Mesenchymal stem cell (in vitro differentiated cells and primary cell): ENCODE measurements at regions not wholly inside any gene's neighbourhood (a gene's known extent, or its start where the extent isn't known, plus 50 kb on each side); places are given as distances from the start of the nearest gene placed in this dataset.

Source experiments
- DNase-seq: peaks from one replicate; pipeline ENCODE4 v3.0.0-alpha.2; 2013
- H2AFZ ChIP-seq: one replicate; pipeline ENCODE4 v1.6.1; 2013; ENCODE audit warnings: low read depth, mild to moderate bottlenecking, control low read depth, inconsistent platforms, low read length, moderate library complexity
- H2AK5ac ChIP-seq: 2 replicates; pipeline ENCODE4 v1.6.1; 2013; ENCODE audit warnings: low read length, moderate library complexity, mild to moderate bottlenecking, inconsistent platforms; ENCODE audit not compliant: severe bottlenecking
- H2BK120ac ChIP-seq: one replicate; pipeline ENCODE4 v1.6.1; 2013; ENCODE audit warnings: low read depth, mild to moderate bottlenecking, inconsistent platforms, low read length, moderate library complexity
- H2BK12ac ChIP-seq, 2 experiments: one replicate each; pipeline ENCODE4 v1.6.1; 2013; ENCODE audit warnings: inconsistent platforms in 2 of 2, low read length in 2 of 2, mild to moderate bottlenecking in 2 of 2, moderate library complexity in 2 of 2, control low read depth in 1 of 2
- H2BK15ac ChIP-seq: one replicate; pipeline ENCODE4 v1.6.1; 2013; ENCODE audit warnings: mild to moderate bottlenecking, low read depth, inconsistent platforms; ENCODE audit not compliant: poor library complexity, severe bottlenecking
- H2BK5ac ChIP-seq: 2 replicates; pipeline ENCODE4 v1.6.1; 2013; ENCODE audit warnings: low read depth, mild to moderate bottlenecking, low read length, control low read depth, inconsistent platforms; ENCODE audit not compliant: poor library complexity, severe bottlenecking
- H3K14ac ChIP-seq, 2 experiments: one replicate each; pipeline ENCODE4 v1.6.1; 2013; ENCODE audit warnings: inconsistent platforms in 2 of 2, low read length in 2 of 2, control low read depth in 1 of 2, mild to moderate bottlenecking in 1 of 2, moderate library complexity in 1 of 2
- H3K18ac ChIP-seq, 2 experiments: one replicate each; pipeline ENCODE4 v1.6.1; 2013; ENCODE audit warnings: inconsistent platforms in 2 of 2, low read length in 2 of 2, control low read depth in 1 of 2, low read depth in 1 of 2, mild to moderate bottlenecking in 1 of 2
- H3K23ac ChIP-seq, 2 experiments: one replicate each; pipeline ENCODE4 v1.6.1; 2013; ENCODE audit warnings: inconsistent platforms in 2 of 2, low read length in 2 of 2, mild to moderate bottlenecking in 2 of 2, moderate library complexity in 2 of 2, control low read depth in 1 of 2
- H3K27ac ChIP-seq: 2 replicates; pipeline ENCODE4 v1.5.1; 2013; ENCODE audit warnings: mild to moderate bottlenecking, moderate library complexity, low read length, control low read depth, inconsistent platforms; ENCODE audit not compliant: poor library complexity, severe bottlenecking
- H3K27me3 ChIP-seq, 2 experiments: 2 replicates each; pipeline versions ENCODE4 v1.6.1 to v1.7.0; 2013; ENCODE audit warnings: low read length in 2 of 2, mild to moderate bottlenecking in 2 of 2, moderate library complexity in 2 of 2, control low read depth in 1 of 2, inconsistent platforms in 1 of 2; ENCODE audit not compliant: control insufficient read depth in 1 of 2, insufficient read depth in 1 of 2
- H3K36me3 ChIP-seq, 2 experiments: 2 replicates each; pipeline versions ENCODE4 v1.6.1 to v1.7.0; 2013; ENCODE audit warnings: low read length in 2 of 2, control low read depth in 1 of 2, inconsistent platforms in 1 of 2, low read depth in 1 of 2, mild to moderate bottlenecking in 1 of 2; ENCODE audit not compliant: insufficient read depth in 2 of 2, control insufficient read depth in 1 of 2
- H3K4ac ChIP-seq, 2 experiments: one replicate each; pipeline ENCODE4 v1.6.1; 2013; ENCODE audit warnings: inconsistent platforms in 2 of 2, low read length in 2 of 2, mild to moderate bottlenecking in 2 of 2, moderate library complexity in 2 of 2, control low read depth in 1 of 2, low read depth in 1 of 2
- H3K4me1 ChIP-seq: 2 replicates; pipeline ENCODE4 v1.6.1; 2013; ENCODE audit warnings: low read depth, low read length, control low read depth; ENCODE audit not compliant: control insufficient read depth, insufficient read depth
- H3K4me2 ChIP-seq: 2 replicates; pipeline ENCODE4 v1.6.1; 2013; ENCODE audit warnings: low read length, mild to moderate bottlenecking, inconsistent platforms; ENCODE audit not compliant: poor library complexity, severe bottlenecking
- H3K4me3 ChIP-seq, 2 experiments: 2 replicates each; pipeline versions ENCODE4 v1.5.1 to v1.7.0; 2013; ENCODE audit warnings: low read length in 2 of 2, mild to moderate bottlenecking in 2 of 2, control low read depth in 1 of 2, low read depth in 1 of 2; ENCODE audit not compliant: insufficient read depth in 1 of 2
- H3K79me1 ChIP-seq: replicated peaks from 2 replicates; pipeline ENCODE4 v1.6.1; 2013; ENCODE audit warnings: mild to moderate bottlenecking, control low read depth, low read length, inconsistent platforms; ENCODE audit not compliant: poor library complexity, severe bottlenecking
- H3K9ac ChIP-seq: 2 replicates; pipeline ENCODE4 v1.7.0; 2013; ENCODE audit warnings: mild to moderate bottlenecking, low read length, moderate library complexity
- H3K9me3 ChIP-seq: 2 replicates; pipeline ENCODE4 v1.7.0; 2013; ENCODE audit warnings: mild to moderate bottlenecking, low read length; ENCODE audit not compliant: control insufficient read depth
- H4K8ac ChIP-seq: one replicate; pipeline ENCODE4 v1.6.1; 2013; ENCODE audit warnings: inconsistent platforms, mild to moderate bottlenecking, low read length, moderate library complexity
- H4K91ac ChIP-seq: one replicate; pipeline ENCODE4 v1.6.1; 2013; ENCODE audit warnings: mild to moderate bottlenecking, low read length, inconsistent platforms
- WGBS: methylation state at CpG from one replicate; pipeline ENCODE4 v1.1.7; 2013; ENCODE audit warnings: mixed read lengths; 5-methylcytosine and 5-hydroxymethylcytosine counted together

GRCh38 chr2:58484221-58484620 lies 243.1 kb upstream of the FANCL start:
- Histone ChIP-seq H3K9me3 (peaks cover 5% of the 10 kb centered on the region), H3K4ac (no peak overlapping the region), H3K23ac (no peak overlapping the region), H3K4me3 (no peak overlapping the region), H3K18ac (no peak overlapping the region), H2BK5ac (no peak overlapping the region), H3K79me1 (no peaks in the 10 kb centered on the region), H3K27ac (no peak overlapping the region), H2AFZ (no peak overlapping the region), H3K36me3 (no peaks in the 10 kb centered on the region), H3K4me1 (no peaks in the 10 kb centered on the region), H4K8ac (no peak overlapping the region), H4K91ac (no peak overlapping the region), H3K4me2 (no peak overlapping the region), H2BK15ac (no peak overlapping the region), H2BK12ac (no peak overlapping the region), H2BK120ac (no peak overlapping the region), H3K14ac (no peak overlapping the region), H2AK5ac (no peak overlapping the region), H3K27me3 (peaks cover 0 to 3% of the 10 kb centered on the region in 2 experiments), H3K9ac (no peak overlapping the region)
- WGBS: no CpG with 5 or more reads among the region's 1 CpG
- DNase-seq: no peak

DNA sequence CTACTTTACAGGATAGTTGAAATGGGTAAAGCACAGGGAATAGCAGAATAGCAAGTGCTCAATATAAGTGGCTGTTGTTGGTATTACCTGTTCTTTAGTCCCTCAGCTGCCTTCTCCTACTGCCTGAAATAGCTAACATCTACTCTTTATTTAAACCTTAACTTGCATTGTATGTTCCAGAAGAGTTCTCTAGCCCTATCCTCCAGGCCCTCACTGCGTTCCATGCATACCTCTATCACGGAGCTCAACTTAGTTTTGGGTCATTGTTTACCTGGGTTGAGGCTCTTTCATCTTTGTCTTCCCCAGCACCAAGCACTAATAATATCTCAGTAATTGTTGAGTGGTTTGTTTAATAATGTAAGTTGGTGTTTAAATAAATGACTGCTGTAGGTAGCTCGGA lies 242.2 kb upstream of the FANCL start:
- Histone ChIP-seq H3K4ac (no peak overlapping the region), H2AFZ (no peak overlapping the region), H2BK12ac (no peak overlapping the region), H3K14ac (no peak overlapping the region), H2BK5ac (no peak overlapping the region), H3K4me1 (no peaks in the 10 kb centered on the region), H3K4me3 (no peak overlapping the region), H3K9me3 (peaks cover 5% of the 10 kb centered on the region), H2BK120ac (no peak overlapping the region), H4K91ac (no peak overlapping the region), H3K27me3 (peaks cover 0 to 3% of the 10 kb centered on the region in 2 experiments), H3K79me1 (no peaks in the 10 kb centered on the region), H2BK15ac (no peak overlapping the region), H3K9ac (no peak overlapping the region), H3K4me2 (no peak overlapping the region), H4K8ac (no peak overlapping the region), H3K36me3 (no peaks in the 10 kb centered on the region), H2AK5ac (no peak overlapping the region), H3K27ac (no peak overlapping the region), H3K23ac (no peak overlapping the region), H3K18ac (no peak overlapping the region)
- no peak for DNase-seq
- WGBS: 92% methylated on average over 3 of the region's 3 CpGs

- Histone ChIP-seq H3K9ac (no peak overlapping the region), H3K27ac (no peak overlapping the region), H2AFZ (no peak overlapping the region), H3K14ac (no peak overlapping the region), H3K36me3 (no peaks in the 10 kb centered on the region), H3K4me1 (no peaks in the 10 kb centered on the region), H3K18ac (no peak overlapping the region), H3K4me2 (no peak overlapping the region), H2AK5ac (no peak overlapping the region), H2BK15ac (no peak overlapping the region), H3K9me3 (no peaks in the 10 kb centered on the region), H2BK12ac (no peak overlapping the region), H3K27me3 (peaks cover 0 to 3% of the 10 kb centered on the region in 2 experiments), H3K4ac (no peak overlapping the region), H2BK120ac (no peak overlapping the region), H2BK5ac (no peak overlapping the region), H3K4me3 (no peak overlapping the region), H3K23ac (no peak overlapping the region), H4K91ac (no peak overlapping the region), H3K79me1 (no peaks in the 10 kb centered on the region), H4K8ac (no peak overlapping the region)
- 80% methylated on average over 2 of the region's 2 CpGs for WGBS
- no peak for DNase-seq
These were observed 240.5 kb upstream of the FANCL start for GRCh38 chr2:58481670-58482069.

GRCh38 chr2:58480141-58480540 lies 239.0 kb upstream of the FANCL start:
- Histone ChIP-seq H2BK12ac (no peak overlapping the region), H4K8ac (no peak overlapping the region), H2BK15ac (no peak overlapping the region), H2AK5ac (no peak overlapping the region), H3K4ac (no peak overlapping the region), H2BK5ac (no peak overlapping the region), H3K4me3 (no peak overlapping the region), H3K79me1 (no peaks in the 10 kb centered on the region), H3K36me3 (no peaks in the 10 kb centered on the region), H2BK120ac (no peak overlapping the region), H3K4me1 (no peaks in the 10 kb centered on the region), H3K9ac (no peak overlapping the region), H3K14ac (no peak overlapping the region), H2AFZ (no peak overlapping the region), H3K23ac (no peak overlapping the region), H3K27ac (no peak overlapping the region), H4K91ac (no peak overlapping the region), H3K18ac (no peak overlapping the region), H3K27me3 (peaks cover 0 to 3% of the 10 kb centered on the region in 2 experiments), H3K9me3 (no peaks in the 10 kb centered on the region), H3K4me2 (no peak overlapping the region)
- DNase-seq: no peak
- 100% methylated on average over 2 of the region's 2 CpGs for WGBS
